ENCODE measurements at regions not wholly inside any gene's neighbourhood (a gene's known extent, or its start where the extent isn't known, plus 50 kb on each side); places are given as distances from the start of the nearest gene placed in this dataset.
"Not testable (repeated sequence)": the region's sequence is repeated elsewhere in the genome, so short reads cannot be mapped to it uniquely, and the experiment has no call there.

DNA sequence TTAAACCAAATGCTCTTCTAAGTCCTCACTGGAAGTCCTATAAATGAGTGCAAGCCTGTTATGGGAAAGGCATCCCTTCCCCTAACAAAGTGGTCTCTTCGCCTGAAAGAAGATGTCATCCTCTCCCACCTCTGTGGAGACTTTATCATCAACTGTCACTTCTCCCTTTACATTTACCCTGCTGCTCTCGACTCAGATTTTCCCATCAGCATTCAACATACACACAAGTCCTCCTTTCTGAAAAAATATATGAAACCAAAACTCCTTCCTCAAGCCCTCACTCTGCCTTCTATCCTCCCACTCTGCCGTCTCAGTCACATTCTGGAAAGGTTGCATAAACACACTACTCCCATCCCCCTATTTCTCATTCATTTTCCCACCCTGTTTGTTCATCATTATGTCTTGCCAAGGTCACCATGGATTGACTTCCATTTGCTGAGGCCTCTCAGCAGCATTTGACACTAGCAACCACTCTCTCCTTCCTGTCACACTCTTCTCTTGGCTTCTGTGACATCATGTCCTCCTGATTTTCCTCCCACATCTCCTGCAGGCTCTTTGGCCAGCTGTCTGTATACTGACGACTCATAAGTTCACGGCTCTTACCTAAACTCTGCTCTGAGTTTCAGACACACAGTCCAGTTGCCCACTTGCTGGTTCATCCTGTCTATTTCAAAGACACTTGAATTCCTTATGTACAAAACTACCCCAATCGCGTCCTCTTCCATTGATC lies 70.3 kb upstream of the SMAD3 start:
- Histone ChIP-seq H2BK15ac (replicated peaks; ENCODE audit: low read depth) (no peak overlapping the region), H2AK5ac (ENCODE audit: low read length) (no peak overlapping the region), H3K56ac (ENCODE audit: low read length) (no peak overlapping the region), H3K79me2 (ENCODE audit: control insufficient read depth, insufficient read depth, low read length) (no peaks in the 10 kb centered on the region), H4K8ac (ENCODE audit: low read depth, low read length) (no peak overlapping the region), H3K4me3 (ENCODE audit: low read length) (no peak overlapping the region), H3K23ac (ENCODE audit: low read length) (no peak overlapping the region), H3K18ac (ENCODE audit: low read length) (no peak overlapping the region), H3K27me3 (ENCODE audit: insufficient read depth, low read length, poor library complexity) (no peaks in the 10 kb centered on the region), H3K4me2 (ENCODE audit: low read length) (no peak overlapping the region), H3K4me1 (ENCODE audit: control insufficient read depth, low read depth, low read length) (no peaks in the 10 kb centered on the region), H3K9ac (ENCODE audit: low read length) (no peak overlapping the region), H3K4ac (ENCODE audit: low read depth, low read length) (no peak overlapping the region), H2BK5ac (ENCODE audit: low read length) (no peak overlapping the region), H3K36me3 (ENCODE audit: control insufficient read depth, insufficient read depth, low read length) (no peaks in the 10 kb centered on the region), H2BK120ac (ENCODE audit: low read depth, low read length) (no peak overlapping the region), H3K27ac (ENCODE audit: low read depth, low read length) (no peak overlapping the region), H4K5ac (ENCODE audit: low read length) (no peak overlapping the region), H3K79me1 (ENCODE audit: low read length) (no peaks in the 10 kb centered on the region)
- WGBS (ENCODE audit: extremely low coverage, insufficient coverage, low lambda C conversion rate) = no CpG with 5 or more reads among the region's 7 CpGs
- no peak for DNase-seq

DNA sequence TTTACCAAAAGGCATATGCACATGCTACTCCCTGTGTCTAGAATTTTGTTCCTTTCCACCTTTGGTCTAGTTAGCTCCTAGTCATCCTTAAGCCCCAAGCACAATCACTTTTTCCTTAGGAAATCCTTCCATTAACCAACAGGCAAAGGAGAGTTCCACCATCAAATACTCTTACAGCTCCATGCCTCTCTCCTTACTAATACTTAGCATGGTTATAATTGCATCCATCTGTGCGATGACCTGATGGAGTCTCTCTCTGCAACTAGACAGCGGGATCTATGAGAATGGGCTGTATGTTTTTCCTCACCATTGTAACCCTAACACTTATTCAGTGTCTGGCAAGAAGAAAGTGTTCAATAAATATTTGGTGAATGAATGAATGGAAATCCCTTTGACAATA lies 69.3 kb upstream of the SMAD3 start:
- H3K79me1 ChIP-seq (ENCODE audit: low read length) = no peaks in the 10 kb centered on the region
- no peak overlapping the region for H3K56ac ChIP-seq (ENCODE audit: low read length)
- no peak overlapping the region for H3K9ac ChIP-seq (ENCODE audit: low read length)
- H2AK5ac ChIP-seq (ENCODE audit: low read length) = no peak overlapping the region
- no CpG with 5 or more reads among the region's 2 CpGs for WGBS (ENCODE audit: extremely low coverage, insufficient coverage, low lambda C conversion rate)
- no peaks in the 10 kb centered on the region for H3K36me3 ChIP-seq (ENCODE audit: control insufficient read depth, insufficient read depth, low read length)
- no peak overlapping the region for H3K4me3 ChIP-seq (ENCODE audit: low read length)
- DNase-seq = no peak
- H4K8ac ChIP-seq (ENCODE audit: low read depth, low read length) = no peak overlapping the region
- no peak overlapping the region for H3K27ac ChIP-seq (ENCODE audit: low read depth, low read length)
- H3K4ac ChIP-seq (ENCODE audit: low read depth, low read length) = no peak overlapping the region
- H2BK15ac ChIP-seq (replicated peaks; ENCODE audit: low read depth) = no peak overlapping the region
- H4K5ac ChIP-seq (ENCODE audit: low read length) = no peak overlapping the region
- no peak overlapping the region for H3K18ac ChIP-seq (ENCODE audit: low read length)
- no peak overlapping the region for H3K4me2 ChIP-seq (ENCODE audit: low read length)
- no peak overlapping the region for H2BK120ac ChIP-seq (ENCODE audit: low read depth, low read length)
- H3K4me1 ChIP-seq (ENCODE audit: control insufficient read depth, low read depth, low read length) = no peaks in the 10 kb centered on the region
- no peak overlapping the region for H2BK5ac ChIP-seq (ENCODE audit: low read length)
- no peak overlapping the region for H3K23ac ChIP-seq (ENCODE audit: low read length)
- no peaks in the 10 kb centered on the region for H3K27me3 ChIP-seq (ENCODE audit: insufficient read depth, low read length, poor library complexity)
- H3K79me2 ChIP-seq (ENCODE audit: control insufficient read depth, insufficient read depth, low read length) = no peaks in the 10 kb centered on the region

DNA sequence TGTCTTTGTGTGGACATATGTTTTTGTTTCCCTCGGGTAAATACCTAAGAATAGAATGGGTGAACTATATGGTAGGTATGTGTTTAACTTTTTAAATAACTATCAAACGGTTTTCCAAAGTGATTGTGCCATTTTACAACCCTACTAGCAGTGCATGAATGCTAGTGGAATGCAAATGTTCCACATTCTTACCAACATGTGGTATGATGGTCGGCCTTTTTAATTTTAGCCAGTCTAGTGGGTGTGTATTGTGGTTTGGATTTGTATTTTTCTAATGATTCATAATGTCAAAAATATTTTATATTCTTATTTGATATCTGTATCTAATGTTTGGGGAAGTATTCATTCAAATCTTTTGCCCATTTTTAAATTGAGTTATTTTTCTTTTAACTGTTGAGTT lies 68.2 kb upstream of the SMAD3 start:
- no peaks in the 10 kb centered on the region for H3K36me3 ChIP-seq (ENCODE audit: control insufficient read depth, insufficient read depth, low read length)
- no peaks in the 10 kb centered on the region for H3K79me2 ChIP-seq (ENCODE audit: control insufficient read depth, insufficient read depth, low read length)
- no peak overlapping the region for H3K23ac ChIP-seq (ENCODE audit: low read length)
- no CpG with 5 or more reads among the region's 3 CpGs for WGBS (ENCODE audit: extremely low coverage, insufficient coverage, low lambda C conversion rate)
- H3K18ac ChIP-seq (ENCODE audit: low read length) = no peak overlapping the region
- no peak overlapping the region for H3K9ac ChIP-seq (ENCODE audit: low read length)
- H3K56ac ChIP-seq (ENCODE audit: low read length) = no peak overlapping the region
- no peak for DNase-seq
- no peak overlapping the region for H2BK5ac ChIP-seq (ENCODE audit: low read length)
- H3K4ac ChIP-seq (ENCODE audit: low read depth, low read length) = no peak overlapping the region
- H3K4me3 ChIP-seq (ENCODE audit: low read length) = no peak overlapping the region
- H2BK15ac ChIP-seq (replicated peaks; ENCODE audit: low read depth) = no peak overlapping the region
- H3K27ac ChIP-seq (ENCODE audit: low read depth, low read length) = no peak overlapping the region
- no peaks in the 10 kb centered on the region for H3K4me1 ChIP-seq (ENCODE audit: control insufficient read depth, low read depth, low read length)
- no peak overlapping the region for H4K8ac ChIP-seq (ENCODE audit: low read depth, low read length)
- no peak overlapping the region for H2BK120ac ChIP-seq (ENCODE audit: low read depth, low read length)
- no peaks in the 10 kb centered on the region for H3K79me1 ChIP-seq (ENCODE audit: low read length)
- no peak overlapping the region for H3K4me2 ChIP-seq (ENCODE audit: low read length)
- H3K27me3 ChIP-seq (ENCODE audit: insufficient read depth, low read length, poor library complexity) = no peaks in the 10 kb centered on the region
- no peak overlapping the region for H2AK5ac ChIP-seq (ENCODE audit: low read length)
- no peak overlapping the region for H4K5ac ChIP-seq (ENCODE audit: low read length)

DNA sequence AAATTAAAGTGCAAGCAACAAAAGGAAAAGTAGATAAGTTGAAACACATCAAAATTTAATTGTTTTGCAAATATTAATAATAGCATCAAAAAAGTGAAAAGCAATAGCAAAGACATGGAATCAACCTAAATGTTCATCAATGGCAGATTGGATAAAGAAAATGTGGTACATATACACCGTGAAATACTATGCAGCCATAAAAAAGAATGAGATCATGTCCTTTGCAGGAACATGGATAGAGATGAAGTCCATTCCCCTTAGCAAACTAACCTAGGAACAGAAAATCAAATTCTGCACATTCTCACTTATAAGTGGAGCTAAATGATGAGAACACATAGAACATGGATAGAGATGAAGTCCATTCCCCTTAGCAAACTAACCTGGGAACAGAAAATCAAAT lies 67.2 kb upstream of the SMAD3 start:
- H3K4me1 ChIP-seq (ENCODE audit: control insufficient read depth, low read depth, low read length); H3K4me2 ChIP-seq (ENCODE audit: low read length); H3K36me3 ChIP-seq (ENCODE audit: control insufficient read depth, insufficient read depth, low read length); H2BK15ac ChIP-seq (replicated peaks; ENCODE audit: low read depth); H4K5ac ChIP-seq (ENCODE audit: low read length); H3K9ac ChIP-seq (ENCODE audit: low read length); H3K4ac ChIP-seq (ENCODE audit: low read depth, low read length); H2BK5ac ChIP-seq (ENCODE audit: low read length); DNase-seq; H3K27me3 ChIP-seq (ENCODE audit: insufficient read depth, low read length, poor library complexity); H3K23ac ChIP-seq (ENCODE audit: low read length); H4K8ac ChIP-seq (ENCODE audit: low read depth, low read length); H3K79me1 ChIP-seq (ENCODE audit: low read length); H3K27ac ChIP-seq (ENCODE audit: low read depth, low read length); H3K4me3 ChIP-seq (ENCODE audit: low read length); H3K18ac ChIP-seq (ENCODE audit: low read length); H2BK120ac ChIP-seq (ENCODE audit: low read depth, low read length); H3K79me2 ChIP-seq (ENCODE audit: control insufficient read depth, insufficient read depth, low read length); H3K56ac ChIP-seq (ENCODE audit: low read length); H2AK5ac ChIP-seq (ENCODE audit: low read length): not testable (repeated sequence)
- WGBS (ENCODE audit: extremely low coverage, insufficient coverage, low lambda C conversion rate) = no CpG with 5 or more reads among the region's 1 CpG

DNA sequence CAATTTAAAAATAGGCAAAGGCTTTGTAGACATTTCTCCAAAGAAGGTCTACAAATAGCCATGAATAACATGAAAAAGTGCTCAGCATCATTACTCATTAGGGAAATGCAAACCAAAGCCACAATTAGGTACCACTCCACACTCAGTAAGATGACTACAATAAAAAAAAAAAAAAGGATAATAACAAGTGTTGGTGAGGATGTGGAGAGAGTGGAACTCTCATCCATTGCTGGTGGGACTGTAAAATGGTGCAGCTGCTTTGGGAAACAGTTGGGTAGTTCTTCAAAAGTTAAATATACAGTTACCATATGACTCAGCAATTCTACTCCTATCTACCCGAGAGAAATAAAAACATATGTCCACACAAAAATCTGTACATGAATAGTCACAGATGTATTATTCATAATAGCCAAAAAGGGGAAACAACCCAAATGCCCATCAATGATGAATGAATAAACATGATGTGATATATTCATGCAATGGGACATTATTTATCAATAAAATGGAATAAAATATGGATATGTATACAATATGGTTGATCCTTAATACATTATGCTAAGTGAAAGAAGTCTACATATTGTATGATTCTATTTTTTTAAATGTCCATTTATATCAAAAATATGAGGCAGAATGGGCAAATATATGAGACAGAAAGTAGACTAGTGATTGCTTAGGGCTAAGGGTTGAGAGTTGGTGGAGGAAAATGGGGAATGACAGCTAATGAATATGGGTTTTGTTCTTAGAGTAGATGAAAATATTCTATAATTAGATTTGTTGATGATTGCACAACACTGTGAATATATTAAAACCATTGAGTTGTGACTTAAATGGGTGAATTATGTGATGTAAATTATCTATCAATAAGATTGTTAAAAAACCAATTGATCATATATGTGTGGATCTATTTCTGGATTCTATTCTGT lies 66.1 kb upstream of the SMAD3 start:
- Histone ChIP-seq H3K4me3 (ENCODE audit: low read length) (no peak overlapping the region), H3K4ac (ENCODE audit: low read depth, low read length) (no peak overlapping the region), H3K23ac (ENCODE audit: low read length) (no peak overlapping the region), H3K27ac (ENCODE audit: low read depth, low read length) (no peak overlapping the region), H3K79me2 (ENCODE audit: control insufficient read depth, insufficient read depth, low read length) (no peaks in the 10 kb centered on the region), H3K4me1 (ENCODE audit: control insufficient read depth, low read depth, low read length) (no peaks in the 10 kb centered on the region), H2BK120ac (ENCODE audit: low read depth, low read length) (no peak overlapping the region), H2BK5ac (ENCODE audit: low read length) (no peak overlapping the region), H3K9ac (ENCODE audit: low read length) (no peak overlapping the region), H2AK5ac (ENCODE audit: low read length) (no peak overlapping the region), H3K79me1 (ENCODE audit: low read length) (no peaks in the 10 kb centered on the region), H3K4me2 (ENCODE audit: low read length) (no peak overlapping the region), H3K56ac (ENCODE audit: low read length) (no peak overlapping the region), H4K5ac (ENCODE audit: low read length) (no peak overlapping the region), H3K36me3 (ENCODE audit: control insufficient read depth, insufficient read depth, low read length) (no peaks in the 10 kb centered on the region), H4K8ac (ENCODE audit: low read depth, low read length) (no peak overlapping the region), H2BK15ac (replicated peaks; ENCODE audit: low read depth) (no peak overlapping the region), H3K27me3 (ENCODE audit: insufficient read depth, low read length, poor library complexity) (no peaks in the 10 kb centered on the region), H3K18ac (ENCODE audit: low read length) (no peak overlapping the region)
- no CpG with 5 or more reads among the region's 1 CpG for WGBS (ENCODE audit: extremely low coverage, insufficient coverage, low lambda C conversion rate)
- DNase-seq = no peak
